ENCODE measurements at regions not wholly inside any gene's neighbourhood (a gene's known extent, or its start where the extent isn't known, plus 50 kb on each side); places are given as distances from the start of the nearest gene placed in this dataset.

GRCh38 chr1:47694011-47694890, 256.4 kb downstream of the FOXD2 start:
- DNase-seq: no peak
- TF ChIP-seq CTCF (IDR thresholded peaks at IDR 0.05) (no peak), POLR2A (IDR thresholded peaks at IDR 0.05) (no peak)
- intact Hi-C loops (cut with DNase I): no loop called here
- no peaks in the 10 kb centered on the region for H3K36me3 ChIP-seq
- H3K4me1 ChIP-seq: no peaks in the 10 kb centered on the region
- H3K9me3 ChIP-seq: no peaks in the 10 kb centered on the region
- 74 to 91% methylated on average over 4 to 6 of the region's 14 CpGs for WGBS, 2 donors
- no peak overlapping the region for H3K27ac ChIP-seq
- H3K27me3 ChIP-seq: peaks cover 0 to 60% (median 0%) of the 10 kb centered on the region in 4 donors
- H3K4me3 ChIP-seq: no peak overlapping the region

DNA sequence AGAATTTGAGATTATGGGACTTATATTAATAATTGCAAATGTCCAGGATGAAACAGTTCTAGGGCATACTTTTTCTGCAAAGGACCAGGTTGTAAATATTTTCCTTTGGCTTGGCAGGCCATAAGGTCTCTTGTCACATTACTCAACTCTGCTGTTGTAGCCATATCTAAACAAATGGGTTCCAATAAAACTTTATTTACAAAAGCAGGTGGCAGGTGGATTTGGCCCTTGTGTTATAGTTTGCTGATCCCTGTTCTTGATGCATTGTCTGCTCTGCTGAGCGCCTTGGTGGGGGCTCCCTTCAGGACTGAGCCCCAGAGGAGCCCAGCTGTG, 258.5 kb downstream of the FOXD2 start:
- Histone ChIP-seq H3K36me3 (no peaks in the 10 kb centered on the region), H3K27me3 (peaks cover 0 to 45% (median 0%) of the 10 kb centered on the region in 4 donors), H3K27ac (no peak overlapping the region), H3K4me3 (no peak overlapping the region), H3K9me3 (no peaks in the 10 kb centered on the region), H3K4me1 (no peaks in the 10 kb centered on the region)
- intact Hi-C loops (cut with DNase I): no loop called here
- WGBS, 2 donors: 80% methylated on average over 1 of the region's 1 CpG; no CpG with 5 or more reads in 1 of the 2 donors
- TF ChIP-seq POLR2A (IDR thresholded peaks at IDR 0.05) (no peak), CTCF (IDR thresholded peaks at IDR 0.05) (no peak)
- DNase-seq: no peak

- Histone ChIP-seq H3K4me1 (no peaks in the 10 kb centered on the region), H3K27ac (no peak overlapping the region), H3K36me3 (no peaks in the 10 kb centered on the region), H3K4me3 (no peak overlapping the region), H3K27me3 (peaks cover 0 to 42% (median 0%) of the 10 kb centered on the region in 4 donors), H3K9me3 (no peaks in the 10 kb centered on the region)
- intact Hi-C loops (cut with DNase I): no loop called here
- no peak for DNase-seq
- WGBS, 2 donors: 71 to 100% methylated on average over 2 to 3 of the region's 6 CpGs
- TF ChIP-seq POLR2A (IDR thresholded peaks at IDR 0.05): no peak
- no peak for TF ChIP-seq CTCF (IDR thresholded peaks at IDR 0.05)
Measured at GRCh38 chr1:47696737-47697441, 259.0 kb downstream of the FOXD2 start.

- peaks cover 0 to 1% (median 0%) of the 10 kb centered on the region in 3 donors for H3K4me1 ChIP-seq
- no peaks in the 10 kb centered on the region for H3K9me3 ChIP-seq
- no peak for DNase-seq
- H3K36me3 ChIP-seq: no peaks in the 10 kb centered on the region
- peaks cover 0 to 35% (median 0%) of the 10 kb centered on the region in 4 donors for H3K27me3 ChIP-seq
- no peak for TF ChIP-seq POLR2A (IDR thresholded peaks at IDR 0.05)
- no peak for TF ChIP-seq CTCF (IDR thresholded peaks at IDR 0.05)
- intact Hi-C loops (cut with DNase I): no loop called here
- WGBS, 2 donors: 87 to 95% methylated on average over 4 to 5 of the region's 7 CpGs
- H3K4me3 ChIP-seq: no peak overlapping the region
- no peak overlapping the region for H3K27ac ChIP-seq
Measured at GRCh38 chr1:47697616-47698335, 259.9 kb downstream of the FOXD2 start.

Measured in esophagus squamous epithelium (tissue), 5 donors.